ENCODE measurements at regions not wholly inside any gene's neighbourhood (a gene's known extent, or its start where the extent isn't known, plus 50 kb on each side); places are given as distances from the start of the nearest gene placed in this dataset.
A peak's percentile ranks its signal among the peaks of the same experiment; 100 is the strongest.

GRCh38 chr4:22167201-22167600 lies 218.6 kb upstream of the KCNIP4 start:
- DNase-seq (ENCODE audit: low read depth, low spot score), result no peak
- H3K4me3 ChIP-seq (ENCODE audit: low read length), result no peak overlapping the region

GRCh38 chr4:22162454-22162853 lies 213.9 kb upstream of the KCNIP4 start:
- H3K4me3 ChIP-seq (ENCODE audit: low read length), result no peak overlapping the region
- no peak for DNase-seq (ENCODE audit: low read depth, low spot score)

GRCh38 chr4:22130741-22131140 lies 182.2 kb upstream of the KCNIP4 start:
- no peak overlapping the region for H3K4me3 ChIP-seq (ENCODE audit: low read length)
- DNase-seq (ENCODE audit: low read depth, low spot score), result no peak

GRCh38 chr4:22129454-22130029 lies 181.0 kb upstream of the KCNIP4 start:
- DNase-seq (ENCODE audit: low read depth, low spot score), result peak; percentile 34
- no peak overlapping the region for H3K4me3 ChIP-seq (ENCODE audit: low read length)

GRCh38 chr4:22122062-22122461 lies 173.5 kb upstream of the KCNIP4 start:
- H3K4me3 ChIP-seq (ENCODE audit: low read length), result no peak overlapping the region
- DNase-seq (ENCODE audit: low read depth, low spot score), result no peak

- DNase-seq (ENCODE audit: low read depth, low spot score), result no peak
- no peak overlapping the region for H3K4me3 ChIP-seq (ENCODE audit: low read length)
Observed at GRCh38 chr4:22115262-22115661, 166.7 kb upstream of the KCNIP4 start.

GRCh38 chr4:22103768-22104167 lies 155.2 kb upstream of the KCNIP4 start:
- no peak overlapping the region for H3K4me3 ChIP-seq (ENCODE audit: low read length)
- no peak for DNase-seq (ENCODE audit: low read depth, low spot score)

GRCh38 chr4:22099896-22100295 lies 151.3 kb upstream of the KCNIP4 start:
- no peak overlapping the region for H3K4me3 ChIP-seq (ENCODE audit: low read length)
- peak; percentile 14 for DNase-seq (ENCODE audit: low read depth, low spot score)

GRCh38 chr4:22097596-22097995 lies 149.0 kb upstream of the KCNIP4 start:
- DNase-seq (ENCODE audit: low read depth, low spot score), result no peak
- no peak overlapping the region for H3K4me3 ChIP-seq (ENCODE audit: low read length)

GRCh38 chr4:22094217-22094616 lies 145.6 kb upstream of the KCNIP4 start:
- DNase-seq (ENCODE audit: low read depth, low spot score), result no peak

GRCh38 chr4:22093126-22093525 lies 144.6 kb upstream of the KCNIP4 start:
- H3K4me3 ChIP-seq (ENCODE audit: low read length), result no peak overlapping the region
- DNase-seq (ENCODE audit: low read depth, low spot score), result no peak

More at GRCh38 chr4:22094217-22094616, 145.6 kb upstream of the KCNIP4 start:
- H3K4me3 ChIP-seq (ENCODE audit: low read length), result no peak overlapping the region

GRCh38 chr4:22091906-22092305 lies 143.3 kb upstream of the KCNIP4 start:
- H3K4me3 ChIP-seq (ENCODE audit: low read length), result no peak overlapping the region
- no peak for DNase-seq (ENCODE audit: low read depth, low spot score)

- DNase-seq (ENCODE audit: low read depth, low spot score), result no peak
- H3K4me3 ChIP-seq (ENCODE audit: low read length), result no peak overlapping the region
Observed at GRCh38 chr4:22091352-22091717, 142.8 kb upstream of the KCNIP4 start.

- DNase-seq (ENCODE audit: low read depth, low spot score), result no peak
- H3K4me3 ChIP-seq (ENCODE audit: low read length), result no peak overlapping the region
Observed at GRCh38 chr4:22090661-22091351, 142.2 kb upstream of the KCNIP4 start.

- no peak overlapping the region for H3K4me3 ChIP-seq (ENCODE audit: low read length)
- DNase-seq (ENCODE audit: low read depth, low spot score), result no peak
Observed at GRCh38 chr4:22077571-22077970, 129.0 kb upstream of the KCNIP4 start.

- H3K4me3 ChIP-seq (ENCODE audit: low read length), result no peak overlapping the region
- DNase-seq (ENCODE audit: low read depth, low spot score), result no peak
Observed at GRCh38 chr4:22072726-22073125, 124.2 kb upstream of the KCNIP4 start.

- no peak for DNase-seq (ENCODE audit: low read depth, low spot score)
- no peak overlapping the region for H3K4me3 ChIP-seq (ENCODE audit: low read length)
Observed at GRCh38 chr4:22072240-22072639, 123.7 kb upstream of the KCNIP4 start.

GRCh38 chr4:22071749-22072148 lies 123.2 kb upstream of the KCNIP4 start:
- DNase-seq (ENCODE audit: low read depth, low spot score), result no peak
- no peak overlapping the region for H3K4me3 ChIP-seq (ENCODE audit: low read length)

GRCh38 chr4:22070256-22070655 lies 121.7 kb upstream of the KCNIP4 start:
- DNase-seq (ENCODE audit: low read depth, low spot score), result no peak
- H3K4me3 ChIP-seq (ENCODE audit: low read length), result no peak overlapping the region

- DNase-seq (ENCODE audit: low read depth, low spot score), result no peak
- H3K4me3 ChIP-seq (ENCODE audit: low read length), result no peak overlapping the region
Observed at GRCh38 chr4:22063613-22064012, 115.0 kb upstream of the KCNIP4 start.

GRCh38 chr4:22062676-22063075 lies 114.1 kb upstream of the KCNIP4 start:
- H3K4me3 ChIP-seq (ENCODE audit: low read length), result no peak overlapping the region
- no peak for DNase-seq (ENCODE audit: low read depth, low spot score)
